GM19468 (cell line): ENCODE measurements at regions not wholly inside any gene's neighbourhood (a gene's known extent, or its start where the extent isn't known, plus 50 kb on each side); places are given as distances from the start of the nearest gene placed in this dataset.

Experiments used
- ATAC-seq: cut with Tn5 transposase; IDR thresholded peaks from one replicate; pipeline ENCODE4 v1.9.1; 2021; ENCODE audit warnings: mild to moderate bottlenecking, moderate library complexity, moderate number of reproducible peaks; ENCODE audit not compliant: unreplicated experiment; ENCODE audit errors: extremely low read depth

- ATAC-seq = no peak
These were observed 50.0 kb upstream of the TRPM1 start for GRCh38 chr15:31151301-31152233.

DNA sequence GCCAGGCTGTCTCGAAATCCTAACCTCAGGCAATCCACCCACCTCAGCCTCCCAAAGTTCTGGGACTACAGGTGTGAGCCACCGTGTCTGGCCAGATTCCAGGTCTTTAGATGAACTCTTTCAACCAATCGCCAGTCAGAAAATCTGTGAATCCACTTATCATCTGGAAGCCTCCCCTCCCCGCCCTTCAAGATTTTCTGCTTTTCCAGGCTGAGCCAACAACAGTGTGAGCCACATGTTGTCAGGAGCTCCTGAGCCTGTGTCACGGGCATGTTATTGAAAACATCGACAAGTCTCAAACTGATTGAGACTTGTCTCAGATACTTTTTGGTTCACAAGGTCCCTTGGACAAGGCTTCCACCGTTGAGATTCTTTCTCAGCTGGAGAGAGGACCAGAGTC lies 52.0 kb upstream of the TRPM1 start:
- no peak for ATAC-seq

- no peak for ATAC-seq
These were observed 53.6 kb upstream of the TRPM1 start for GRCh38 chr15:31155151-31155550.

DNA sequence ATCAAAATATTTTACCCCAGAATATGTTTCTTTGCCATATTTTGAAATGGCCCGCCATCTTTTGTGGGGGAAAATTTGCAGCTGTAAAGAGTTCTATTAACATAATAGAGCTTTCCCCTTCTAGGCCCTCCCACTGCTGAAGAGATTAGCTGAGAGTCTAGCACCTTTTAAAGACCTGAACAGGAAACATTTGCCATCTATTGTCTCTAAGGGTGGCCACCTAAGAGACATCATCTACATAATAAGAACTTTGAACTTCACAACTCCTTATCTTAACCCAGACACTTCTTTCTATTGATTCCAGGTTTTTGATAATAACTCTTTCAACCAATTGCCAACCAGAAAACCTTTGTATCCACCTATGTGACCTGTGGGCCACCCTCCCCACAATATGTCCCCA lies 54.7 kb upstream of the TRPM1 start:
- ATAC-seq = no peak

DNA sequence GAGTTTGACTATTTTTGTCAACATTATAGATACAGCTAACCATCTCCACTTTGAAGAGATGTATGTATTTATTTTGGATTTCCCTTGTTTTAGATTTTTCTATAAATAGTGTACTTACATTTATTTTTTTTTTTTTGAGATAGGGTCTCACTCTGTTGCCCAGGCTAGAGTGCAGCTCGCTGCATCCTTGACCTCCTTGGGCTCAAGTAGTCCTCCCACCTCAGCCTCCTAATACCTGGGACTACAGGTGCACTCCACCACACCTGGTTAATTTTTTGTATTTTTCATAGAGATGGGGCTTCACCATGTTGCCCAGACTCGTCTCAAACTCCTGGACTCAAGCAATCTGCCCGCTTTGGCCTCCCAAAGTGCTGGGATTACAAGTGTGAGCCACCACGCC lies 55.3 kb upstream of the TRPM1 start:
- no peak for ATAC-seq

- no peak for ATAC-seq
These were observed 56.1 kb upstream of the TRPM1 start for GRCh38 chr15:31157644-31158069.

DNA sequence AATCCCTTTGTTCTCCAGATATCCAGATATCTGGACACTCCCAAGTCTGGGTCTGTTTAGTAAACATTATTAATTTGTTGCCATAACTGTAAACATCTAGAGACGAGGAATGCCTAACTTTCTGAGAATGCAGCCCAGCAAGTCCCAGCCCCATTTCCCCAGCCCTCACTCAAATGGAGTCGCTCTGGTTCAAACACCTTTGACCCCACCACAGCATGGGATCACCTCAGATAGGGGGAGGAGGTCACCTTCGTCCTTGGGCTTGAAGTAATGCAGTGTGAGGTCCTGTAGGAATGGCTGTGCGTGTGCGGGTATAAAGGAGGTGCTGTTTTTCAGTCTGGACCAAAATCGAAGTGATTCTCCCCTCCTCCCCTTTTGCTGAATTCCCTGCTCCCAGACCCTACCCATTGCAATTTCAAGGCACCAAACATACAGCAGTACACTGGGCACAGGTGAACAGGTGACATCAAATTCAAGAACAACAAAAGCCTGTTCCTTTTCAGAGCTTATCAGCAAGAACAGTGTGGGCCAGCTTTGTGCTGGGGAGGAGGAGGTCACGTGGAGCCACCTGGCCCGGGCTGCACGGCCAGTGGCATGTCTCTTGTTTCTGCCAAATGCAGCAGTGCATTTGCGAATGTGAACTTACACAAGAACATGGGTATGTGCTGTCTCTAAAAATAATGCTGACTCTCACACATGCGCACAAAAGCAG lies 57.5 kb upstream of the TRPM1 start:
- ATAC-seq = no peak

DNA sequence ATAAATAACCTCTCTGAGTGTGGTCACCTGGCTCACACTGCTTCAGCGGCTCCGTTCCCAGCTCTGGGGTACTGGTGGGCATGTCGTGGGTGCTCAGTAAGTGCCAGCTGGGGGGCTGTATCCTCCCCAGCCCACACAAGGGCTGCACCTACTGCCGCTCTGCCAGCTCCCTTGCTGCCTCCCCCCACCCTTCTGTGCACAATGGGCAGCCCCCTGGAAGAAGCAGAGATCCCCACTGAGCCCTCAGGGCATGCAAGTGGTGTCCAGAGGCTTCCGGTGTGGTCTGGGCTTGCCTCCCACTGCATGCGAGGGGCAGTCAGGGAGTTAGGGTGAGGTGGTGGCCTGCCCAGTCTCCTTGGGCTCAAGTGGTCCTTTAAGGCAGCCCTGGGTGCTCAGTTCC lies 58.3 kb upstream of the TRPM1 start:
- no peak for ATAC-seq

- ATAC-seq = no peak
These were observed 58.8 kb upstream of the TRPM1 start for GRCh38 chr15:31160297-31160696.

DNA sequence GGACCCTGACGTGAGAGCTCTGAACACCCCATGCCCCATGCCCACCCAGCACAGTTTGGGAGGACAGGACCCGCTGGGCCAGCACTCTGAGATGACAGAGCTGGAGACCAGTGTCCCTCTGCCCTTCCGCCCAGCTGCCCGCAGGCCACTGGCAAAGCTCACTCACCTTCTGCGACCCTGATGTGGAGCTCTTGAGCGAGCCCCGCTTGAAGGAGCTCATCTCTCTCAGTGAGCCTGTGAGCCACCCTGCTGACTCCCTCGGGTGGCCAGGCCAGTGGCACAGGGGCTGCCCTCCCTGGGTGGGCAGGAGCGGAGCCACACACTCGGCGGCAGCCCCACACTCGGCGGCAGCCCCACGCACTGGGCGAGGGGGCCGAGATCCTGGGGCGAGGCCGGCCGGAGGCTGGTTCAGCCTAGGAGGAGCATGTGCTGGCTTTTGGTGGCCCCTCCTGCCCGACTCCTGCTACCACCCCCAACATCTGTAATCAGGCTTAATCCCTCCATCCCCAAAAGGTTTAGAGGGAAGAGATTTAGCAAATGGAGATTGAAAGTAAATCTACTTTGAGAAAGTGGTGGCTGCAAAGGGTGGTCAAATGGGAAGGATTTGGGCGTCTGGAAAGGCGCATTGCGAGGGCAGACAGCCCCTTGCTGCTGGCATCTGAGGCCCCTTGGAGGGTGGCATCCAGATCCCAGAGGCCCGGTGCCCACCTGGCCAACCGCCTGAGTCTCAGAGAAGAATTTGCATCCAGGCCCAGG lies 59.4 kb upstream of the TRPM1 start:
- ATAC-seq = no peak

DNA sequence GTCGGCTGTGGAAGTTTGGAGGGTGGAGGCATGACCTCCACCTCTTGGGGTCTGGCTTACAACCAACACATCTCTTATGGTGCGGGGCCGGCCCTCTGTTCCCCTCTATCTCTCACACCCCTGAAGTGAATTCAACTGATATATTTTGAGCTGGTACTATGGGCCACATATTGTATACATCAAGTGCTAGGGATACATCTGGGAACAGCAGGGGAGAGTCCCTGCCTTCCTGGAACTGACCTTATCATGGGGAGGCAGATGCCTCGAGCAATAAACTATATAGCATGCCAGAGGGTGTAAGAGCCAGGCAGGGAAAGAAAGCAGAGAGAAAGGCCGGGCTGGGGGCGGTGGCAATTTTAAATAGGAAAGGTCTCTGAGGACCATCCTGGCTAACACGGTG lies 60.4 kb upstream of the TRPM1 start:
- no peak for ATAC-seq

- no peak for ATAC-seq
These were observed 61.4 kb upstream of the TRPM1 start for GRCh38 chr15:31162721-31163510.

- no peak for ATAC-seq
These were observed 62.4 kb upstream of the TRPM1 start for GRCh38 chr15:31163769-31164572.

DNA sequence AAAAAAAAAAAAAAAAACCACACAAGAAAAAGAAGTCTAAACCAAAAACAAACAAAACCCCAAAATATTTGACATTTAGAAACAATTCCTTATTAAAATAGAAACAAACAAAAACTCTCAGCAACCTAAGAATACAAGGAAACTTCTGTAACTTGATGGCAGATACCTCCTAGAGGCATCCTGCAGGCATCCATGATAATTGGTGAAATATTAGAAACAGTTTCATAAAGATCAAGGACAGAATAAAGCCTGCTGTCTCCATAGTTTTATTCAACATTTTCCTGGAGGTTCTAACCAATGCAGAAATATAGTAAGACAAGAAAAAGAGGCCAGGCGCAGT lies 63.0 kb upstream of the TRPM1 start:
- no peak for ATAC-seq

GRCh38 chr15:31169558-31169957 lies 68.0 kb upstream of the TRPM1 start:
- no peak for ATAC-seq

DNA sequence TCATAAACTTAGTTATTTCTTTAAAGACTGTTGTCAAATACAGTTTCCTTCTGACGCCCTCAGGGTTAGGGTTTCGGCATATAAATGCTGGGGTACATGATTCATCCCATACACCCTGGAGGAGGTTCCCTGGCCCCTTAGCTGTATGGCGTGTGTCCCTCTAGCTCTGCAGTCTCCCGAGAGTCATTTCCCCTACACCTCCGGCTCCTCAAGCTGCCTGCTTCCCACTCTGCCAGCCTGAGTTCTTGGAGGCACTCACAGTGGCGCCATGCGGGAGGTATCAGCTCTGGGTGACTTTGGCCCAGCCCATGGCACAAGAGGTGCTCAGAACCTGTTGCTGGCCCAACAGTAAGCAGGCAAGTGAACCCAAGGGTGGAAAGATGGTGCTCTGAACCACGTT lies 70.2 kb upstream of the TRPM1 start:
- no peak for ATAC-seq

- ATAC-seq = no peak
These were observed 71.1 kb upstream of the TRPM1 start for GRCh38 chr15:31172606-31173005.

DNA sequence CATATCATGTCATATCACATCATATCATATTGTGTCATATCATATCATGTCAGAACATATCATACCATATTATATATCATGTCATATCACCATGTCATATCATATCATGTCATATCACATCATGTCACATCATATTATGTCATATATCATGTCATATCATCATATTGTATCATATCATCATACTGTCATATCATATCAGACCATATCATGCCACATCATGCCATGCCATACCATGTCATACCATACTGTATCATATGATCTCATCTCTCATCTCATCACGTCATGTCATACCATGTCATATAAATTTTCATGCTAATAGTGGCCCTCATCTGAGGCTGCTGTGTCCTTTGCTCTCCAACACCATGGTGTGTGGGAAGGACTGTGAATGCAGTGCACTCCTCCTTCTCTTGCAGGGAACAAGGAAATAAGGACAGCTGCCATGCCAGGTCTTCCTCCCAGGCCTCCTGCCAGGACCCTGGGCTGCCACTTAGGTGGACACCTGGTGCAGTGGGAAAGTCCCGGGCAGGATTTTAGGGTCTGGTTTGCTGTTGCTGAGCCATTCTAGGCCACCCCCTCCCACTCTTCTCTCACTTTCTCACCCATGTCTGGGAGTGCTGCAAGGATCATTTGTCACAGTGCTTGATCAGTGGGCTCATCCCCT lies 72.4 kb upstream of the TRPM1 start:
- no peak for ATAC-seq

DNA sequence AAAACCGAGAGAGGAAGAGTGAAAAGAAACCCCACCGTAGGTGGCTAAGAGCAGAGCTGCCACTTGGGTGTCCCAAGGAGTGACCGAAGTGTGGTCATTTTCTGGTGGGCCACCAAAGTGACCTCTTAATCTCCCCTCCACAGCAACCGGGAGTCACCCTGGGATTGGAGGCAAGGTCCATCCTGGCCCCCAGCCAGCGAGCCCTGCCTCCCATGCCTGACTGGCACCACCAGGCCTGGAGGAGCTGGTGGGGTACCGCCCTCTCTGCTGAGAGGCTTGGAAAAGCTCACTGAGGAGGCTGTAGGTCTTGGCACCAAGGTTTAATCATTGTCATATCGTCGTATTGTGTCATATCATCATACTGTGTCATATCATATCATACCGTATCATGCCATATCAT lies 74.0 kb upstream of the TRPM1 start:
- no peak for ATAC-seq
